GM12864 (cell line): ENCODE measurements at regions not wholly inside any gene's neighbourhood (a gene's known extent, or its start where the extent isn't known, plus 50 kb on each side); places are given as distances from the start of the nearest gene placed in this dataset.

Source experiments
- DNase-seq: peaks from one replicate; pipeline ENCODE4 v3.0.0-alpha.2; 2011; ENCODE audit warnings: low read depth
- H3K4me3 ChIP-seq: 2 replicates; pipeline ENCODE4 v1.5.1; 2011; ENCODE audit warnings: mild to moderate bottlenecking, low read depth, low read length, control low read depth
- TF ChIP-seq, protein P1 (sequence below): IDR thresholded peaks from 2 replicates; pipeline ENCODE4 v1.5.1; 2011; ENCODE audit warnings: low read depth, mild to moderate bottlenecking, moderate library complexity, low read length, control low read depth, inconsistent platforms; ENCODE audit errors: missing control alignments

DNA sequence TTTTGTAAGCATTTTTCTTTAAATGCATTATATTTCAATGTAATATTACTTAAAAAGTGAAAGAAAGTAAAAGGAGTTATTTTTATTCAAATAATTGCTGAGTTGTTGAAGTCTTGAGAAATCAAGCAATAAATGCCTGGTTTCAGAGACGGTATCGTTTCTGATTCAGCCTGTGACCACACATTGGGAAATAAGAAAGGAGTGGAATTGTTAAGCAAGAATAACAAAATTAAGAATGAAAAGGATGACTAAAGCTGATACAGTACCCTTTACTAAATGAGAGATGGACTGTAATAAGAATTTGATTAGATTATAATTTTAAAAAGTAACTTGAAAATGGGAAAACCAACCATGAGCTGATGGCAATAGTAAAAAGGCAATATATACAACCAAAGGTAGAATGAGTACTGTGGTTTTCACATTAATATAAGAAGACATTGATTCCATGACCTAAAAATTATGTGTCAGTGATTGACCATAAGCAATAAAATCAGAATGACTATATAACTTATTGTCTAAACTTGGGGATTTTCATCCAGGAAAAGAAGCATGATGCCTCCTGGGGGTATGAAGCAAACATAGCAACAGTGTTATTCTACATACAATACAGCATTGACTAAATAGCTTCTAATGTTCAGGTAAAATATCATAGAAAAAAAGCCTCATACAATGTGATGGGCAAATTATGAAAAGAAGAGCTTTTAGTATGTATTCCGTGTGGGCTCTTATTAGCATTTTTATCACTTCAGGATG lies 101.9 kb upstream of the PRDM9 start:
- DNase-seq = no peak
- no peak overlapping the region for H3K4me3 ChIP-seq
- TF ChIP-seq, protein P1, sequence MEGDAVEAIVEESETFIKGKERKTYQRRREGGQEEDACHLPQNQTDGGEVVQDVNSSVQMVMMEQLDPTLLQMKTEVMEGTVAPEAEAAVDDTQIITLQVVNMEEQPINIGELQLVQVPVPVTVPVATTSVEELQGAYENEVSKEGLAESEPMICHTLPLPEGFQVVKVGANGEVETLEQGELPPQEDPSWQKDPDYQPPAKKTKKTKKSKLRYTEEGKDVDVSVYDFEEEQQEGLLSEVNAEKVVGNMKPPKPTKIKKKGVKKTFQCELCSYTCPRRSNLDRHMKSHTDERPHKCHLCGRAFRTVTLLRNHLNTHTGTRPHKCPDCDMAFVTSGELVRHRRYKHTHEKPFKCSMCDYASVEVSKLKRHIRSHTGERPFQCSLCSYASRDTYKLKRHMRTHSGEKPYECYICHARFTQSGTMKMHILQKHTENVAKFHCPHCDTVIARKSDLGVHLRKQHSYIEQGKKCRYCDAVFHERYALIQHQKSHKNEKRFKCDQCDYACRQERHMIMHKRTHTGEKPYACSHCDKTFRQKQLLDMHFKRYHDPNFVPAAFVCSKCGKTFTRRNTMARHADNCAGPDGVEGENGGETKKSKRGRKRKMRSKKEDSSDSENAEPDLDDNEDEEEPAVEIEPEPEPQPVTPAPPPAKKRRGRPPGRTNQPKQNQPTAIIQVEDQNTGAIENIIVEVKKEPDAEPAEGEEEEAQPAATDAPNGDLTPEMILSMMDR = no peak

DNA sequence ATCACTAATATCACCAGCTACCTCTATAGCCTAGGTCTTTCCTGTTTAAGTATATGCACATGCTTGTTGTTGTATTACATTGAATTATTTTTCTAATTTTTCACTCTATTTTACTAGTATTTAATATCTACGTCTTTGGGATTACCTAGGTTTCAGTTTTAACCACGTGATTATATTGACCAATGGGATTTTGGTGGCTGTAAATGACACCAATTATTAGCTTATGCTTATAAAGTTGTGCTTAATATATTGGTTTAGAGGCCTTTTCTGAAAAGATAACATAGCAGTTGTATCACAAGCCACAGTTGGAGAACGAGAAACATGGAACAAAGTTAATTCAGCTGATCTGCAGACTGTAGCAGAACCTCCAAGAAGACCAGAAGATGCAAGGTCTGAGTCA lies 104.8 kb upstream of the PRDM9 start:
- DNase-seq = no peak
- TF ChIP-seq, protein P1 = no peak
- H3K4me3 ChIP-seq = no peak overlapping the region

DNA sequence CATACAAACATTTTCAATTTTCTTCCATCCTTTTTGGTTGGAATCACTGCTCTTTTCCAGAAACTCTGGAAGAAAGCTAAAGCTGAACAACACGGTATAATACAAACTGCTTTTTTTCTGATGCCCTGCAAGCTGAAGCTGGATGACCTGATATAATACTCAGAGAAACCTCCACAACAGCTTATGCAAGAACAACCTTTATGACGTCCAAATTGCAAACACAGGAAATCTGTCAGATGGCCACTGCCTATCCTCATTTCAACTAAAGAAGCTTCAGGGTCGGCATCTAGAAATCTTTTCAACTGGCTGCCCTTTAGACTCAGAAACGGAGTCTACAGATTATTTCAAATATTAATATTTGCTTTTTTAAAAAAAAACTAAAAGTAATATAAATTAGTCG lies 106.5 kb upstream of the PRDM9 start:
- no peak overlapping the region for H3K4me3 ChIP-seq
- TF ChIP-seq, protein P1 = no peak
- no peak for DNase-seq

DNA sequence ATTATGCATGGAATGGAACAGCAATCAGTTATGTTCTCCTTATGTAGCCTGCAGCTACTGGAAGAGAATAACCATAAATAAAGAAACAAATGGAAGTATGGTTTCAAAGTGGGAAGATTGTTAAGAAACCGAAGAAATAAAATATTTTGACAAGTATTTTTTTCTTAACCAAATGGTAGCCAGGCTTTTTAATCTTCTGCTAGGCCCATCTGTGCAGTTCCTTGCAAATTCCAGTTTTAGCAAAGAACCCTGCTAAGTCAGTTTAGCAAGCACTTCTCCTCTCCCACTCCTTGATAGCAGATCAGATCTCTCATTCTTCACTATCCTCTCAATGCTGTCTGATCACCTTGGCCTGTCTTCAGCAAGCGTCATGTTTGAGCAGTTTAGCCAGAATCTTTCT lies 111.1 kb upstream of the PRDM9 start:
- H3K4me3 ChIP-seq = no peak overlapping the region
- no peak for DNase-seq
- TF ChIP-seq, protein P1 = no peak

DNA sequence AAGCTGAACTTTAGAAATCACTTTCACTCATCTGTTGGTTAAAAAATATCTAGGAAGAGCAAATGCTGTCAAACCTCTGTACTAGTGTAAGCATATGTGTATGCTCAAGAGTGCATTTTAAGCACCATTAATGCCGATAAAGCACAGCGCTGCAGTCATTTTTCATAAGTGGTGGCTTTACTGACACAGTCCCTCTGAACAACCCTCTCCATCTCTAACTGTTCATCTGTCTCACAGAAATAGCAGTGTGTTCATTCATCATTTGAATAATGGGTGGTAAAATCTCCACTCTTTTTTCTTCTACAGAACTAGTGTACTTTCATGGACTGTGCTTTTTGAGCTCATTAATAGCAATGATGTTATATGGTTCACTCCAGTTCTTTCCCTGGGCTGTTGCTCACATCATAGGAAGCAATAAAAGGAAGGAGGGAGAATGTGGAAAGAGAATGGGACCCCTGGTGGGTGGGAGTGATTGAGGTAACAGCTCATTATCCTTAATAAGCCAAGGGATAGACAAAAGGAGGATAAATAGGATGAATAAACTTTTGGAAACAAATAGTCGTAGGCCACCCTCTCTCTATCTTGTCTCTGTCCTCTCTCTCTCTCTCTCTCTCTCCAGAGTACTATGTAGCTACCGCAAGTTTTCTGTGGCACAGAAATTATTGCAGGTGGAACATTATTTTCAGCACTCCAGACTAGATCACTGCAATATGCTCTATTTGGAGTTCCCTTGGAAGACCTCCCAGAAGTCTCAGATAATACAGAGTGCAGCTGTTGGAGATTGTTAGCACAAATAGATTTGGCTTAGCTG lies 117.9 kb upstream of the PRDM9 start:
- DNase-seq = no peak
- no peak overlapping the region for H3K4me3 ChIP-seq
- TF ChIP-seq, protein P1 = no peak

DNA sequence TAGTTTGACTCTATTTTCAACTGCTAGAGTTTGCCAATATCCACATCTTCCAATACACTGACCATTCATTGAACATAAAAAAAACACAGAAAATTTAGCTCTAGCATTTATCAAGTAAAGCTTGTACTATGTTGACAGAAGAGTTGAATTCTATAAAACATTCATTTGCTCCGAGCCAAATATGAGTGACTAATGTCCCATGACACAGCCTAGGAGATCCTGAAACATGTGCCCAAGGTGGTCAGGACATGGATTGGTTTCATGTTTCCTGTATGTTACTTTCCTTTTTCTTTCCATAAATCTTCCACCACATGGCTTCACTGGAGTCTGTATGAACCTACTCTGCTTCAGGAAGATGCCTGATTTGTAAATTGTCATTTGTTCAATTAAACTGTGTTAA lies 122.4 kb upstream of the PRDM9 start:
- TF ChIP-seq, protein P1 = no peak
- no peak for DNase-seq
- no peak overlapping the region for H3K4me3 ChIP-seq
